Upper lobe of left lung (tissue), 6 donors: ENCODE measurements at regions not wholly inside any gene's neighbourhood (a gene's known extent, or its start where the extent isn't known, plus 50 kb on each side); places are given as distances from the start of the nearest gene placed in this dataset.
A peak's percentile ranks its signal among the peaks of the same experiment; 100 is the strongest.

Source experiments
- ATAC-seq, 2 donors: fragments of 200-7000 bp; cut with Tn5 transposase; one replicate each; pipeline ENCODE4 v1.9.1; 2022; ENCODE audit warnings: mild to moderate bottlenecking in 2 of 2, moderate library complexity in 2 of 2; ENCODE audit not compliant: low FRiP score in 2 of 2
- DNase-seq, 2 donors: peaks; one replicate each; pipeline ENCODE4 v3.0.0-alpha.2; 2019 to 2020
- H3K27ac ChIP-seq, 4 donors: fragments of 200-600 bp; sonication (generic); one replicate each; pipeline ENCODE4 v1.5.1; 2016 to 2019
- H3K27me3 ChIP-seq, 4 donors: fragments of 200-600 bp; sonication (generic); one replicate each; pipeline ENCODE4 v1.5.1; 2017 to 2019
- H3K36me3 ChIP-seq, 4 donors: fragments of 200-600 bp; sonication (generic); one replicate each; pipeline ENCODE4 v1.5.1; 2016 to 2019
- H3K4me1 ChIP-seq, 4 donors: fragments of 200-600 bp; sonication (generic); one replicate each; pipeline ENCODE4 v1.5.1; 2018 to 2019
- H3K4me3 ChIP-seq, 4 donors: fragments of 200-600 bp; sonication (generic); one replicate each; pipeline ENCODE4 v1.5.1; 2017 to 2019; ENCODE audit warnings: mild to moderate bottlenecking in 2 of 4, moderate library complexity in 1 of 4
- H3K9me3 ChIP-seq, 4 donors: fragments of 200-600 bp; sonication (generic); one replicate each; pipeline ENCODE4 v1.5.1; 2018 to 2019
- EP300 ChIP-seq, 4 donors: sonication (generic); formaldehyde crosslinking; IDR thresholded peaks; one replicate each; pipeline ENCODE4 v1.5.1; 2017; ENCODE audit warnings: antibody characterized with exemption in 4 of 4, control low read depth in 2 of 4
- POLR2A ChIP-seq, 4 donors: fragments of 450-650 bp; IDR thresholded peaks; one replicate each; pipeline ENCODE4 v1.5.1; 2016 to 2017; ENCODE audit warnings: antibody characterized with exemption in 4 of 4, mild to moderate bottlenecking in 2 of 4
- POLR2AphosphoS5 ChIP-seq, 2 donors: sonication (generic); formaldehyde crosslinking; IDR thresholded peaks; one replicate each; pipeline ENCODE4 v1.5.1; 2017; ENCODE audit warnings: antibody characterized with exemption in 2 of 2
- WGBS, 2 donors: methylation state at CpG; one replicate each; pipeline ENCODE4 v1.1.5; 2017 to 2018; 5-methylcytosine and 5-hydroxymethylcytosine counted together
- TF ChIP-seq, protein P1 (sequence below), 6 experiments: fragments of 450-650 bp in 4 of 6; fragments of 200-600 bp in 2 of 6; sonication (generic) in 2 of 6; IDR thresholded peaks; one replicate each; pipeline ENCODE4 v1.5.1; 2016 to 2019; ENCODE audit warnings: antibody characterized with exemption in 6 of 6
- donor health status: DM: no; HTN: no; CAD: no; lungs with moderate emphysema.
- donor health status: DM: no; HTN: yes; CAD: no; lungs with severe emphysema.

DNA sequence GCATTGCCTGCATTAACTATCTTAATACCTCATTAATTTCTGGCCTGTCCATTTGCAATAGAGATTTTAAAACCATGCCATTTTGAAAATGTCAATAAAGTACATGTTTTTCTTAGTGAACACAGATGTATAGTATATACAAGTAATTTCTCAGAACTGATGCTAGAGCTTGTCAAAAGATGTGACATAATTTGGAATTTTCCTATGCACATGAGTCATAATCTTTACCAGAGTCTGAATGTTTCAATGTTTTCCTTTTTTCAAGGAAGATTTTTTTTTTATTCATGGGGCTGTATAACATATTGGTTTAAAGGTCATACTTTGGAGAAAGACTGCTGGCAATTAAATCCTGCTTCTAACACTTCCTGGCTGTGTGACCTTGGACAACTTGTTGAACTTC lies 1347.5 kb upstream of the ADGRB3 start:
- Histone ChIP-seq H3K27me3 (no peaks in the 10 kb centered on the region), H3K4me3 (no peak overlapping the region), H3K4me1 (no peaks in the 10 kb centered on the region), H3K27ac (no peak overlapping the region), H3K9me3 (no peaks in the 10 kb centered on the region), H3K36me3 (no peaks in the 10 kb centered on the region)
- TF ChIP-seq EP300 (IDR thresholded peaks at IDR 0.05) (no peak), POLR2A (IDR thresholded peaks at IDR 0.05) (no peak), POLR2AphosphoS5 (IDR thresholded peaks at IDR 0.05) (no peak)
- TF ChIP-seq, protein P1, sequence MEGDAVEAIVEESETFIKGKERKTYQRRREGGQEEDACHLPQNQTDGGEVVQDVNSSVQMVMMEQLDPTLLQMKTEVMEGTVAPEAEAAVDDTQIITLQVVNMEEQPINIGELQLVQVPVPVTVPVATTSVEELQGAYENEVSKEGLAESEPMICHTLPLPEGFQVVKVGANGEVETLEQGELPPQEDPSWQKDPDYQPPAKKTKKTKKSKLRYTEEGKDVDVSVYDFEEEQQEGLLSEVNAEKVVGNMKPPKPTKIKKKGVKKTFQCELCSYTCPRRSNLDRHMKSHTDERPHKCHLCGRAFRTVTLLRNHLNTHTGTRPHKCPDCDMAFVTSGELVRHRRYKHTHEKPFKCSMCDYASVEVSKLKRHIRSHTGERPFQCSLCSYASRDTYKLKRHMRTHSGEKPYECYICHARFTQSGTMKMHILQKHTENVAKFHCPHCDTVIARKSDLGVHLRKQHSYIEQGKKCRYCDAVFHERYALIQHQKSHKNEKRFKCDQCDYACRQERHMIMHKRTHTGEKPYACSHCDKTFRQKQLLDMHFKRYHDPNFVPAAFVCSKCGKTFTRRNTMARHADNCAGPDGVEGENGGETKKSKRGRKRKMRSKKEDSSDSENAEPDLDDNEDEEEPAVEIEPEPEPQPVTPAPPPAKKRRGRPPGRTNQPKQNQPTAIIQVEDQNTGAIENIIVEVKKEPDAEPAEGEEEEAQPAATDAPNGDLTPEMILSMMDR (IDR thresholded peaks at IDR 0.05): no peak
- ATAC-seq: no peak
- no peak for DNase-seq

DNA sequence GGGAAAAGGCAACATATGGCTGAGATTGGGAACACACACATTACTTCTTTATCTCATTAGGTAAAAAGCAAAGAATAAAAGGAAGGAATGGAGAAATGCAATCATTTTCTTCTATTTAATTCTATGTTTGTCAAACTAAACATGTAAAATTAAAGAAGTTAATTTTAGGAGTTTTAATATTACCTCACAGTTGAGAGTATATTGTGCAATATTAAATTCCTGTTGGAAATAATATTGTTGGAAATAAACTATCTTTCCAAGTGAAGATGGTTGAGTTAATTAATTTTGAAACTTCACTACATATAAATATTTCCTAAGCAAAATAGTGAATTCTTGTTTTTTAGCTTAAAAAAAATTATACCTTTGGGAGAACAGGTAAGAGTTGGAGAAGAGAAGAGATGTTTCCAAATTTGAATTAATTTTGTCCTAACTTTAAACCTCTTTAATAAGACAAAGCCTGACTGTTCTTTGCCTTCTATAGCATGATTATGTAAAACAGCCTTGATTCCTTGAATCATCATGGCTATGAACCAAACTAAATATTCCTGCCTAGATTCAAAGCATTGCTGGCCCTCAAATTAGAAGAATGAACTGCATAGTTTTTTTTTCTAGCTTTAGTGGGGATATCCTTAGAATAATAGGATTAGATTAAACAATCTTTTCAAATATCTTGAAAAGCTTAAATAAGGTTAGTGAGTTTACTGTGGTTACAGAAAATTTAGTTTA lies 1349.1 kb upstream of the ADGRB3 start:
- Histone ChIP-seq H3K4me1 (no peaks in the 10 kb centered on the region), H3K27me3 (no peaks in the 10 kb centered on the region), H3K27ac (no peak overlapping the region), H3K9me3 (no peaks in the 10 kb centered on the region), H3K4me3 (no peak overlapping the region), H3K36me3 (no peaks in the 10 kb centered on the region)
- TF ChIP-seq EP300 (IDR thresholded peaks at IDR 0.05): no peak
- DNase-seq (no peak), ATAC-seq (no peak)

DNA sequence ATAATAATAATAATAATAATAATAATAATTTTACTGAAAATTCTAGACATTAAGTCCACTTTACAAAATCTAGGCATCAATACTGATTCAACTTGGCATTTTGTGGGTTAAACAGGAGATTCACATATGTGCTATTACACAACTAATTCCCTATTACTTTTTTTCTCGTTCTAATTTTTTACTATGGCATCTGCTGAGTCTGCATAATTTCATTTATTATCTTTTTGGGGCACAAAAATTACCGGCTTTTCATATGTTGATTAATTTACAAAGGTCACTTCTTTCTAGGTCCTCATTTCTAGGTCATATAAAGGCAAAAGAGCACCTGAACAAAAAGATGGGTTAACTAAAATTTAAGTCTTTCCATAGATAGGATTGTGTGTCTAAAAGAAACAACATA lies 1357.8 kb upstream of the ADGRB3 start:
- Histone ChIP-seq H3K27me3 (no peaks in the 10 kb centered on the region), H3K4me3 (no peak overlapping the region), H3K27ac (no peak overlapping the region), H3K36me3 (no peaks in the 10 kb centered on the region), H3K4me1 (no peaks in the 10 kb centered on the region), H3K9me3 (no peaks in the 10 kb centered on the region)
- DNase-seq (no peak), ATAC-seq (no peak)
- 43 to 64% methylated on average over 2 of the region's 2 CpGs for WGBS, 2 donors
- no peak for TF ChIP-seq EP300 (IDR thresholded peaks at IDR 0.05)
- no peak for TF ChIP-seq POLR2AphosphoS5 (IDR thresholded peaks at IDR 0.05)
- TF ChIP-seq POLR2A (IDR thresholded peaks at IDR 0.05): no peak
- TF ChIP-seq, protein P1 (IDR thresholded peaks at IDR 0.05): no peak

DNA sequence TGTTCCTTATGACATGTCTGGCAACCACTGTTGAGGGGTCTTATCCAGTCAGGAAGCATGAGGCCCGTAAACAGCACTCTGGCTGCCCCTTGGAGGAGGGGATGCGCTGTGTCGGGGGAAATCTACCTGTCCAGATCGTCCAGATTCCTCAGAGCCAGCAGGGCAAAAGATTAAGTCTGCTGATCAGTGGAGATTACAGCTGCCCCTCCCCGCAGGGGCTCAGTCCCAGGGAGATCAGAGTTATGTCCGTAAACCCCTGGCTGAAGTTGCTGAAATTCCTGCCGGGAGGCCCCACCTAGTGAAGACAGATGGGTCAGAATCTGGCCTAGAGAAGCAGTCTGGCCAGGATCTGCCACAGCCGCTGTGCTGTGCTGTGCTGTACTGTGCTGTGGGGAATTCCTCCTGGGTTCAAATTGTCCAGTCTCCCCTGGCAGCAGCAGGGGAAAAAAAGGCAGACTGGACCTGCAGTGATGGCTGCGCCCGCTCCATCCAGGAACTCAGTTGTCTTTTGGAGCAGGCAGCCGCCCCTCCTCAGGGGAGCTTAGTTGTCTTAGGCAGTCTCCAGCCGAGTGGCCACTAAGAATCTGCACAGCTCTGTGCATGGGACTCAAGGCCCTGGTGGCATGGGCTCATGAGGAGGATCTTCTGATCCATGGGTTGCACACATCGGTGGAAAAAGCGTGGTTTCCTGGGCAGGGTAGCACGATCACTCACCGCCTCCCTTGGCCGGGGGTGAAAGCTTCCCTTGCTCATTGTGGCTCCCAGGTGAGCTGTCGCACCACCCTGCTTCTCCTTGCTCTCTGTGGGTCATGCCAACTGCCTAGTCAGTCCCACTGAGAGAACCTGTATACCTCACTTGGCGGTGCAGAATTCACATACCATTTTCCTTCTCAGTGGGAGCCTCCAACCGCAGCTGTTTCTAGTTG lies 1368.8 kb upstream of the ADGRB3 start:
- no peaks in the 10 kb centered on the region for H3K27me3 ChIP-seq
- 88 to 89% methylated on average over 18 to 19 of the region's 20 CpGs for WGBS, 2 donors
- peak in 1 of 2 donors; percentile 26 for ATAC-seq

DNA sequence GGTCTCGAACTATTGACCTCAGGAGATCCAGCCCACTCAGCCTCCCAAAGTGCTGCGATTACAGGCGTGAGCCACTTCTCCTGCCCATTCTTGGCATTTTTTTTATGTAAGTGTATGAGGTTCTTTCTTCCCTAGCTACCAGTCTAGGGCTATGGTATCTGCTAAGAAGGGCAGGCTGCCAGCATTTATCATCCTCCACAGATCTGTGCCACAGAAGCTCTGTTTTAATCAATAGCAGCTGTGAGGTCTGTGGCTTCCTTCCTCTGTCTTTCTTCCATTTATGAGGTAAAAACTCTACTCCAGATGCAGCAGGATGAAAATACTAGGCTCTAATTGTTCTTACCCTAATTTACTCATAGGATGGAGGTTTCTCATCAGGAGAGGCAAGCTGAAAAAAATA lies 1382.4 kb upstream of the ADGRB3 start:
- no peak for DNase-seq
- 66 to 88% methylated on average over 3 of the region's 3 CpGs for WGBS, 2 donors

More for the DNA sequence above, 1368.8 kb upstream of the ADGRB3 start:
- Histone ChIP-seq H3K27ac (no peak overlapping the region), H3K4me3 (no peak overlapping the region), H3K36me3 (no peaks in the 10 kb centered on the region), H3K4me1 (no peaks in the 10 kb centered on the region), H3K9me3 (no peaks in the 10 kb centered on the region)
- no peak for DNase-seq
- TF ChIP-seq EP300 (IDR thresholded peaks at IDR 0.05) (no peak), POLR2AphosphoS5 (IDR thresholded peaks at IDR 0.05) (no peak), POLR2A (IDR thresholded peaks at IDR 0.05) (no peak)

More for the DNA sequence above, 1382.4 kb upstream of the ADGRB3 start:
- H3K27me3 ChIP-seq: no peaks in the 10 kb centered on the region
- H3K9me3 ChIP-seq: no peaks in the 10 kb centered on the region
- H3K4me1 ChIP-seq: no peaks in the 10 kb centered on the region
- no peak for ATAC-seq
- H3K27ac ChIP-seq: no peak overlapping the region
- no peak for TF ChIP-seq EP300 (IDR thresholded peaks at IDR 0.05)
- TF ChIP-seq, protein P1 (IDR thresholded peaks at IDR 0.05): no peak
- TF ChIP-seq POLR2A (IDR thresholded peaks at IDR 0.05): no peak
- no peak for TF ChIP-seq POLR2AphosphoS5 (IDR thresholded peaks at IDR 0.05)
- H3K36me3 ChIP-seq: no peaks in the 10 kb centered on the region
- H3K4me3 ChIP-seq: no peak overlapping the region
